Astrocyte of the spinal cord (primary cell): ENCODE measurements at regions not wholly inside any gene's neighbourhood (a gene's known extent, or its start where the extent isn't known, plus 50 kb on each side); places are given as distances from the start of the nearest gene placed in this dataset.
"Not testable (repeated sequence)": the region's sequence is repeated elsewhere in the genome, so short reads cannot be mapped to it uniquely, and the experiment has no call there.

Source experiments
- DNase-seq: peaks from one replicate; pipeline ENCODE4 v3.0.0; 2011; ENCODE audit warnings: low read depth, low spot score
- H3K4me3 ChIP-seq: 2 replicates; pipeline ENCODE4 v1.5.1; 2011; ENCODE audit warnings: low read depth, mild to moderate bottlenecking, low read length, moderate library complexity
- CTCF ChIP-seq: IDR thresholded peaks from 2 replicates; pipeline ENCODE4 v1.5.1; 2012; ENCODE audit warnings: low read depth, mild to moderate bottlenecking, low read length, inconsistent platforms
- in situ Hi-C: cut with HindIII; loops from 2 replicates; pipeline ENCODE4 v1.10.0; 2017; ENCODE audit warnings: low sequenced_read_pairs

GRCh38 chr18:71370671-71371445 lies 1082.0 kb downstream of the SOCS6 start:
- in situ Hi-C loops: no loop called here
- no peak overlapping the region for H3K4me3 ChIP-seq
- DNase-seq: no peak
- TF ChIP-seq CTCF: no peak

- DNase-seq: no peak
- in situ Hi-C loops: no loop called here
- no peak for TF ChIP-seq CTCF
- H3K4me3 ChIP-seq: no peak overlapping the region
Observed at GRCh38 chr18:71370095-71370494, 1081.2 kb downstream of the SOCS6 start.

DNA sequence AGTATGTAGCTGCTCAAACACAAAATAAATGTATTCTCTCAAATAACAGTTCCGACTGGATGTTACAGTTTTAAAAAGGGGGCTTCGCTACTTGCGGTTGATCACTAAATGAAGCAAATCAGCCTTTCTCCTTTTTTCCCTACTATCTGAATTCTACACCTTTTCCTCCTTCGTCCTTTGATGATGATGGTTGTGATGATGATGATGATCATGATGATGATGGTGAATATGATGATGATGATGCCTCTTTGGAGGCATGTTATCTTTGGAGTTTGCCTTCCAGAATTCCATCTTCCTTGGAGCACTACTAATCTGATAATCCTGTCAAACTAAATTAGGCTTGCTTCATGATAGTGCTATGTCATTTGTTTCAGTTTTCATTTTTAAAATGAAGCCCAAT lies 1073.3 kb downstream of the SOCS6 start:
- no peak for TF ChIP-seq CTCF
- in situ Hi-C loops: no loop called here
- no peak for DNase-seq
- H3K4me3 ChIP-seq: no peak overlapping the region

- in situ Hi-C loops, DNase-seq, H3K4me3 ChIP-seq: not testable (repeated sequence)
Observed at GRCh38 chr18:71355599-71355998, 1066.8 kb downstream of the SOCS6 start.

DNA sequence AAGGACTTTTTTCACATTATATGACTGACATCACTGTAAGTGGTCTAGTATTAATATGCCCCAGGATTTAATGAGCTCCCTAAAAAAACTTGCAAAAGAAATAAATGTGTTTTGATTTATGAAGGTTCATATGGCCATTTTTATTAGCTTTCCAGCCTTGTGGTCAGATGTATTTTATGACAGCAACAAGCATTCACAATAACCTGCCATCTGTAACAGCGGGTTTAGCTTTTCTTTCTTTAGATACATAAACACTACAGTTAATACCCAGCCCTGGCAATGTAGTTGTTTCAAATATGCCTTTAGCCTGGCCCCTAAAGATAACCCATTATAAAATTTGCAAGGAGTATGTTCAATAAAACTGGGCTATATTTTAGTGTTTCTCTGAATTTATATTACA lies 1063.8 kb downstream of the SOCS6 start:
- no peak for DNase-seq
- in situ Hi-C loops: no loop called here
- no peak for TF ChIP-seq CTCF
- no peak overlapping the region for H3K4me3 ChIP-seq

GRCh38 chr18:71336576-71337210 lies 1047.8 kb downstream of the SOCS6 start:
- in situ Hi-C loops: no loop called here
- H3K4me3 ChIP-seq: no peak overlapping the region
- TF ChIP-seq CTCF: no peak
- no peak for DNase-seq

- TF ChIP-seq CTCF: no peak
- in situ Hi-C loops: no loop called here
- no peak for DNase-seq
- H3K4me3 ChIP-seq: no peak overlapping the region
Observed at GRCh38 chr18:71329563-71329962, 1040.7 kb downstream of the SOCS6 start.
